Cardiac septum (tissue), 1 donor: ENCODE measurements at regions not wholly inside any gene's neighbourhood (a gene's known extent, or its start where the extent isn't known, plus 50 kb on each side); places are given as distances from the start of the nearest gene placed in this dataset.
"Not testable (repeated sequence)": the region's sequence is repeated elsewhere in the genome, so short reads cannot be mapped to it uniquely, and the experiment has no call there.

Source experiments
- DNase-seq: peaks from one replicate; pipeline ENCODE4 v3.0.0-alpha.2; 2020; ENCODE audit warnings: low spot score
- intact Hi-C: fragments of 100-400 bp; cut with DNase I; formaldehyde crosslinking; loops from one replicate; pipeline ENCODE4 v1.14.0; 2022
- donor health status: DM: no; HTN: no; CAD: no.

DNA sequence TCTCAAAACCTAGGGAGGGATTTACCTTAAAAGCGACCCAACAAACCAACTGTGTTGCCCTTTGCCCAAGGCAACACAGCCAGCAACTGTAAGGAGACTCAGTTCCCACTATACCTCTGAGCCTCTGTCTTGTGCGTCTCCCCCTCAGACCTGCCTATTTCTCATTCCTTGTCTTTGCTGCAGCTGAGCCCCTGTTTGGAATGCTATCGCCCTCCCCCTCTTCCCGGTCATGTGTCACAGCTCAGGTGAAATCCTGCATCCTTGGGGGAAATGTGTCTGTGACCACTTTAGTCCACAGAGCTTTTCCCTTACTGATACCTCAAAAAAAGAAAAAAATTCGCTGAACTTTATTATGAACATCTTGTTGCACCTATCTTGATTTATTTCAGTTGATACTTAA lies 52.0 kb upstream of the LRIG1 start:
- intact Hi-C loops: no loop called here
- DNase-seq: no peak

DNA sequence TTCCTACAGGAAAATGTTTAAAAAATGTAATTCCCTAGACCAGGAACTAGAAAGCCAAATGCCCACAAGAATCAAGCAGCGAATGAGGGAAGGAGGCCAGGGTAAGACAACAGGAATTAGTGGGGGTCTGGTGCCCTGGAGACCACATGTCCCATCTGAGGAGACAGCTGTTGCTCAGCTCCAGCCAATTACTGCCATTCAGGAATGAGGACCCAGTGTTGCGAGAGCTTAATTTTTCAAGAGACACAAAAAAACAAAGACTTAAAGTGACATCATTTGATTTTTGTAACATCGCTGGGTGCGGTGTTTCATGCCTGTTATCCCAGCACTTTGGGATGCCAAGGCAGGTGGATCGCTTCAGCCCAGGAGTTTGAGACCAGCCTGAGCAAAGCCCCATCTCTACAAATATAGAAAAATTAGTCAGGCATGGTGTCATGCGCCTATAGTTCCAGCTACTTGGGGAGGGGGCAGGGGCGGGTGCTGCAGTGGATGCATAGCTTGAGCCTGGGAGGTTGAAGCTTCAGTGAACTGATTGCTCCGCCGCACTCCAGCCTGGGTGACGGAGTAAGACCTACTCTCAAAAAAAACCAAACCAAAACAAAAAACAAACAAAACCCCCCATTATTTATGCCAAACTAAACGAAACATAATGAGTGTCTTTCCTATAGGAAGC lies 52.8 kb upstream of the LRIG1 start:
- intact Hi-C loops: no loop called here
- DNase-seq: no peak

DNA sequence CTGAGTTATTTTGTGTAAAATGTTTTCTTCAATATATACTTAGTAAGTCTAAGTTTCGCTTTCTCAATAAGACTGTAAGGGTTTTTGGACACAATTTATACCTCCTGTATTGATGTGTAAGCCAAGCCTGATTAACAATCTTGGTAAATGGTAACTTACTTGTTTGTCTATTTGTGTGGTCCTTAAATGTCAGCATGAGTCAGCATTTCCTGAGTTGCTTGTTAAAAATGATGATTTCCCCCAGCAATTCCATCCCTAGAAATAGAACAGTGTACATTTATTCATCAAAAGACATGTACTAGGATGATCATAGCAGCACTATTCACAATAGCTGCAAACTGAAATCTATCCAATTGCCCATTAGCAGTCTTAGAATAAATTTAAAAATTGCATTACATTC lies 53.4 kb upstream of the LRIG1 start:
- DNase-seq: no peak
- intact Hi-C loops: no loop called here

DNA sequence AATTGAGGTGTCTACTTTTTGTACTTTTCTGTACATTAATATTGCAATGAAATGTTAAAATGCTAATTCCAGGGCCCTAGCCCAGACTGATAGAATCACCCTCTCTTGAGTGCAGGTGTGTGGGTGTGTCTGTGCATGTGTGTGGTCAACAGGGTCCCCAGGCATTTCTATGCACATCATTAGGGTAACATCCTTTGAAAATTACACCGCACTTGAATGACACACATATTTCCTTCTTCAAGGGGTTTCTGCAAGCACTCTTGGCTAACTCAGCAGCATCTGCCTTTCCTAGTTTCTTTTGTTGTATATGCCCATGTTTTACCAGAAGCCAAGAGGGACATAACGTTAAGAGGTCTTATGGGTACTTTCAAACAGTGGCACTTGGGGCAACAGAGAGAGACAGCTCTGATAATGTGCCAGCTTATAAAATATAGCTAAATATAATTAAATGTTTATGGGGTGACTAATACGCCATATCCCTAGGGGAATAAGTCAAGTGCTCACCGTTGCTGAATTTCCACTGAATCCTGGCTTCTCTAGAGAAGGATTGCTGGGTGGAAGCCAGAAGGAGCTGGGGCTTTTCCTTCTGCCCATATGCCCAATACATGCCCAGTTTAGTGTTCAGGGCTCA lies 54.5 kb upstream of the LRIG1 start:
- DNase-seq: no peak

DNA sequence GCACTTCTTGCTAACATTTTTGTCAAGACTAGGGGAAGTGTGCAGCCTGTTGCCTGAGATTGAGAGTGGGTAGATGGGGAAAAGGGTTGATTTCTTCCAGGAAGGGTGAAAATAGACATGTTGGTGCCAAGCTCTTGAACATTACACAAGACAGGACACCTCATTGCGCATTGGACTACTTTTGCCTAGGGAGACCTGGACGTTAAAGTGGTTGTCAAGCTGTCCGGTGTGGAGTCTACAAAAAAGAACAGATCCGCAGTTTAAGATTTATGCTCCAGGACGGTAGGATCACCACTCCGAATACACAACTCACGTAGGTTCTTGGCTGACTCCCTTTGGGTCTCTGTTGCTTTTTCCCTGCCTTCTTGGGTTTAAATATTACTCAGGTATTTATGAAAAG lies 56.3 kb upstream of the LRIG1 start:
- DNase-seq: no peak
- intact Hi-C loops: no loop called here

More for the DNA sequence above, 54.5 kb upstream of the LRIG1 start:
- intact Hi-C loops: no loop called here

- DNase-seq, intact Hi-C loops: not testable (repeated sequence)
These were observed 59.1 kb upstream of the LRIG1 start for GRCh38 chr3:66559924-66560323.

GRCh38 chr3:66561367-66561766 lies 60.5 kb upstream of the LRIG1 start:
- DNase-seq: no peak
- intact Hi-C loops: no loop called here

GRCh38 chr3:66565301-66565700 lies 64.5 kb upstream of the LRIG1 start:
- intact Hi-C loops: no loop called here

GRCh38 chr3:66567077-66567476 lies 66.3 kb upstream of the LRIG1 start:
- DNase-seq: no peak
- intact Hi-C loops: no loop called here

More at GRCh38 chr3:66565301-66565700, 64.5 kb upstream of the LRIG1 start:
- DNase-seq: no peak

- intact Hi-C loops: no loop called here
- DNase-seq: no peak
These were observed 71.4 kb upstream of the LRIG1 start for GRCh38 chr3:66572090-66572675.

DNA sequence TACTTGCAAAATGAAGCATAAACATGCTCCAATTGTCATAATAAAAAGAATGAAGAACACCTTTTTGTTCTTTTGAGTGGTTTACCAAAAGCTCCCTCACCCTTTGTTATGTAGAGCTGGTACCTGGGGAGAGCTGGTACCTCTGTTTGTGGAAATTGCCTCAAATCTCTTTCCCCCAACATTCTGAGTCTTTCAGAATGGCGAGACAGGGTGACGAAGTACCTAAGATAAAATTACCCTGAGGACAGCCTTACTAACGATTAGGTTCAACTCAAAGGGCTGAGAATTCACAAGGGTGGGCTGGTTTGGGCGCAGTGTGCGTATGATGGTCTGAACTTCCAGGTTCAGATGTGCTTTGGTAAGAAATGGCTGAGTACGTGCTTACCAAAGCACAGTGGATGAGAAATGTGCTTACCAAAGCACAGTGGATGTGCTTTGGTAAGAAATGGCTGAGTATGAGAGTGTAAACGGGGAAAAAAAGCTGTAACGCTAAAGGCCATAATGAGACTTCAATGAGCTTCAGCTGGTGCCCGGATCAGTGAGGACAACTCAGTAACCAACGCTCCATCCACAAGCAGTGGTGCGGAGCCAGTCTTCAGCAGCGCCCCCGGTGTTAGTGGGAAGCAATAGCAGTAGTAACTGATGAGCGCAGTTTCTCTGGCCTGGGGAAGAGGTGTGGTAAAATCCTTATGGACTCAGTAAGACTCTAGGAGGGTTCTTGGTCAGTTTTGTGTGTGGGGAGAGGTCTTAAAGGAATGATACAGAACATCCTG lies 72.3 kb upstream of the LRIG1 start:
- DNase-seq: no peak
- intact Hi-C loops: no loop called here

- intact Hi-C loops: no loop called here
- no peak for DNase-seq
These were observed 73.3 kb upstream of the LRIG1 start for GRCh38 chr3:66574091-66574490.

DNA sequence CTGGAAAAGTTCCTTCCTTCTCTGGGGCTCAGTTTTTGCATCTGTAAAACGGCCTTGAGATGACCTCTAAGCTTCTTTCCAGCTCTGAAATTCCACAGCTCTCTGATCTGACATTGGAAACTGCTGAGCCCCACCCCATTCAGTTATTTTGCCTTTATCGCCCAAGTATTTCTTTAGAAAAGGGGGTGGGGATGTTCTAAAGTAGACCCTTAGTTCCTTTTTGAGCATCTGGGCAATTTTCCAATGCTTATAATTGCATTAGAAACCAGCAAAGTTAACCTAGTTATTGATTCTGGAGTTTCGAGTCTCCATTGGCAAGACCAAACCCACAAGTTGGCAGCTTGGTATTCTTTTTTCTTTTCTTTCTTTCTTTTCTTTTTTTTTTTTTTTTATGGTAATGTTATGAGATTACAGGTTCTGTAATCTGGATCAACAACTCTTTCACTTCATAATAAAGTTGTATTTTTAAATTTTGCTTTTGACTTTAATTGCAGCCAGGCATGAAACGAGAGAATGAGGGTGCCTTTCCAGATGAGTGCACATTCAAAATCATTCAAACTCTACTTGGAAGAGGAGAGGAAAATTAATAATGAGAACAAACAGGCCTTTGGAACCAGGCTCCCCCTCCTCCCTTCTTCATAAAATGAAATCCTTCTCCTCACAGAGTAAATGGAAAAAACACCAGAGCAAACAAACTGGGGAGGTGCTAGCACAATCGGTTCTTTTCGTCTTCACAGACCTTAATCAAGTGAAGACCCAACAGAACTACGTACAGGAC lies 76.8 kb upstream of the LRIG1 start:
- no peak for DNase-seq
- intact Hi-C loops: no loop called here

- intact Hi-C loops: no loop called here
- no peak for DNase-seq
These were observed 80.4 kb upstream of the LRIG1 start for GRCh38 chr3:66581256-66581655.

- DNase-seq: no peak
- intact Hi-C loops: no loop called here
These were observed 82.0 kb upstream of the LRIG1 start for GRCh38 chr3:66582721-66583423.

- no peak for DNase-seq
- intact Hi-C loops: no loop called here
These were observed 82.7 kb upstream of the LRIG1 start for GRCh38 chr3:66583424-66584040.

DNA sequence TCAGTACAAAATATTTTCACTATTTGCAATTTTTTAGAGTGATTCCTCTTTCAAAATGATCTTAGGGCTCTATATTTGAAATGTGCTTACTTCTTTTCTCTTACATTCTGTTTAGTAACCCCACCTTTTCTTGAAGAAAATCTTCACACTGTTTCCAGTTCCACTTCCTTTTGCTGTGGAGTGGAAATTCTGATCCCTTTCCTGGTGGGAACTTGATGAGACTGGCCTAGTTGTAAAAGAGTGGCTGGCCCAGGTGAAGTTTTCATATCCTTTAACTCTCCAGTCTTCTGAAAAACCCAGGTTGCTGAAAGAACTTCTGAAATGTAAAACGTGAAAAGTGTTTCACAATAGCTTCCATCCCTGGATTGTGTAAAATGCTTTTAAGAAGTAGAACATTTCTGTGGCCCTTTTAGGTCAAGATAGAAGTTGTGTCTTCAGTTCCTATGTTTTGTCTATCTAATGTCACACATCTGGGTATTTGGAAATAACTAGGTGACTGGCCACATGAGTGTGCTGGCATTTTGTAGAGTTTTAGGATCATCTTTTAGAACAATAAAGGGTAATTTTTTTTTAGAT lies 84.8 kb upstream of the LRIG1 start:
- DNase-seq: no peak
- intact Hi-C loops: no loop called here

GRCh38 chr3:66586853-66587252 lies 86.0 kb upstream of the LRIG1 start:
- intact Hi-C loops: no loop called here
- DNase-seq: no peak
